Inflammatory macrophage (primary cell): ENCODE measurements at regions not wholly inside any gene's neighbourhood (a gene's known extent, or its start where the extent isn't known, plus 50 kb on each side); places are given as distances from the start of the nearest gene placed in this dataset.

Experiments used
- DNase-seq, 2 donors: peaks; one replicate each; pipeline ENCODE4 v3.0.0-alpha.2; 2020 to 2022

- no peak for DNase-seq
Observed at GRCh38 chr1:75984781-75985180, 52.6 kb upstream of the ASB17 start.

- no peak for DNase-seq
Observed at GRCh38 chr1:75985827-75986226, 53.6 kb upstream of the ASB17 start.

- DNase-seq = no peak
Observed at GRCh38 chr1:75986478-75986877, 54.3 kb upstream of the ASB17 start.

GRCh38 chr1:75989121-75989520 is 56.9 kb upstream of the ASB17 start:
- DNase-seq = no peak

GRCh38 chr1:75990686-75991085 is 58.5 kb upstream of the ASB17 start:
- no peak for DNase-seq

- DNase-seq = peak; percentile 65 to 78
Observed at GRCh38 chr1:75991497-75992114, 59.4 kb upstream of the ASB17 start.

GRCh38 chr1:75992312-75992711 is 60.1 kb upstream of the ASB17 start:
- no peak for DNase-seq

GRCh38 chr1:75993661-75994060 is 61.5 kb upstream of the ASB17 start:
- no peak for DNase-seq

- no peak for DNase-seq
Observed at GRCh38 chr1:75996196-75996595, 64.0 kb upstream of the ASB17 start.

- no peak for DNase-seq
Observed at GRCh38 chr1:75999034-75999433, 66.8 kb upstream of the ASB17 start.

- peak; percentile 17 to 19 for DNase-seq
Observed at GRCh38 chr1:76003946-76004345, 70.6 kb upstream of the ST6GALNAC3 start.

GRCh38 chr1:76005765-76006164 is 68.8 kb upstream of the ST6GALNAC3 start:
- no peak for DNase-seq

GRCh38 chr1:76006234-76006633 is 68.3 kb upstream of the ST6GALNAC3 start:
- DNase-seq = no peak

GRCh38 chr1:76010802-76011201 is 63.7 kb upstream of the ST6GALNAC3 start:
- DNase-seq = no peak

GRCh38 chr1:76012341-76013205 is 62.0 kb upstream of the ST6GALNAC3 start:
- no peak for DNase-seq

- no peak for DNase-seq
Observed at GRCh38 chr1:76013206-76013581, 61.4 kb upstream of the ST6GALNAC3 start.

- no peak for DNase-seq
Observed at GRCh38 chr1:76015478-76016103, 59.0 kb upstream of the ST6GALNAC3 start.

GRCh38 chr1:76018045-76018444 is 56.5 kb upstream of the ST6GALNAC3 start:
- no peak for DNase-seq

- peak in 1 of 2 donors; percentile 19 for DNase-seq
Observed at GRCh38 chr1:76021846-76022245, 52.7 kb upstream of the ST6GALNAC3 start.

- DNase-seq = no peak
Observed at GRCh38 chr1:76023669-76024435, 50.7 kb upstream of the ST6GALNAC3 start.
